Endothelial cell of umbilical vein (primary cell): ENCODE measurements at regions not wholly inside any gene's neighbourhood (a gene's known extent, or its start where the extent isn't known, plus 50 kb on each side); places are given as distances from the start of the nearest gene placed in this dataset.

Experiments used
- BruUV-seq: library from RNA; stranded (reverse); fragments of 400-500 nt; replicated peaks from 2 replicates; lab custom pipeline; 2021; lab: Mats Ljungman, UMichigan
- CTCF ChIA-PET: fragments of 300-600, 350-600 bp; sonication (Branson Sonifier 250); formaldehyde crosslinking; loops from one replicate; lab custom pipeline; 2021; ENCODE audit warnings: antibody characterized with exemption, inconsistent platforms; lab: Charles Lee
- POLR2A ChIA-PET: fragments of 300-600, 350-600 bp; sonication (Branson Sonifier 250); formaldehyde crosslinking; loops from one replicate; lab custom pipeline; 2021; ENCODE audit warnings: antibody characterized with exemption, inconsistent platforms; lab: Charles Lee
- DNase-seq: peaks from one replicate; pipeline ENCODE4 v3.0.0-alpha.2; 2011; ENCODE audit warnings: low read depth, low spot score
- FAIRE-seq: peaks from 2 replicates; lab custom pipeline; 2011; peaks lifted over from hg19 to GRCh38; lab: Jason Lieb, UNC
- H2AFZ ChIP-seq: 2 replicates; pipeline ENCODE4 v1.6.0; 2012; ENCODE audit warnings: low read depth, low read length, control low read depth, inconsistent platforms
- H3K27ac ChIP-seq: 2 replicates; pipeline ENCODE4 v1.5.1; 2011; ENCODE audit warnings: low read depth, mild to moderate bottlenecking, control low read depth, low read length, moderate library complexity; ENCODE audit not compliant: insufficient read depth
- H3K27me3 ChIP-seq, 2 experiments: 2 replicates each; pipeline versions ENCODE4 v1.6.0 to v1.6.1; 2011; ENCODE audit warnings: low read length in 2 of 2, mixed read lengths in 1 of 2; ENCODE audit not compliant: control insufficient read depth in 2 of 2, insufficient read depth in 2 of 2
- H3K36me3 ChIP-seq, 2 experiments: 2 replicates in 1 of 2; 3 replicates in 1 of 2; pipeline ENCODE4 v1.5.1; 2011; ENCODE audit warnings: low read length in 2 of 2, mild to moderate bottlenecking in 1 of 2, moderate library complexity in 1 of 2; ENCODE audit not compliant: control insufficient read depth in 2 of 2, insufficient read depth in 2 of 2; ENCODE audit errors: extremely low read depth in 1 of 2
- H3K4me1 ChIP-seq: 3 replicates; pipeline ENCODE4 v1.5.1; 2011; ENCODE audit warnings: mild to moderate bottlenecking, low read length; ENCODE audit not compliant: control insufficient read depth, insufficient read depth; ENCODE audit errors: extremely low read depth
- H3K4me2 ChIP-seq: 2 replicates; pipeline ENCODE4 v1.6.1; 2011; ENCODE audit warnings: low read length, control low read depth, mixed read lengths; ENCODE audit not compliant: insufficient read depth
- H3K4me3 ChIP-seq, 3 experiments: fragments of 200-600 bp in 1 of 3; sonication (generic), shearing (Covaris generic) in 1 of 3; replicated peaks in 1 of 3; 2 replicates each; pipeline ENCODE4 v1.5.1; 2011 to 2016; ENCODE audit warnings: control low read depth in 3 of 3, low read length in 3 of 3, mild to moderate bottlenecking in 2 of 3, inconsistent platforms in 1 of 3, low read depth in 1 of 3, moderate library complexity in 1 of 3; ENCODE audit not compliant: insufficient read depth in 1 of 3
- H3K79me2 ChIP-seq: 2 replicates; pipeline ENCODE4 v1.6.0; 2012; ENCODE audit warnings: low read length, inconsistent platforms; ENCODE audit not compliant: control insufficient read depth, insufficient read depth
- H3K9ac ChIP-seq: replicated peaks from 2 replicates; pipeline ENCODE3; 2011; ENCODE audit warnings: low read length, control low read depth; ENCODE audit not compliant: insufficient read depth; ENCODE audit errors: extremely low read depth
- H3K9me1 ChIP-seq: replicated peaks from 3 replicates; pipeline ENCODE4 v1.6.0; 2011; ENCODE audit warnings: mild to moderate bottlenecking, low read length; ENCODE audit not compliant: control insufficient read depth, insufficient read depth; ENCODE audit errors: extremely low read depth
- H3K9me3 ChIP-seq: replicated peaks from 2 replicates; pipeline ENCODE4 v1.5.1; 2012; ENCODE audit warnings: low read length, inconsistent platforms; ENCODE audit not compliant: control insufficient read depth, insufficient read depth
- H4K20me1 ChIP-seq: replicated peaks from 2 replicates; pipeline ENCODE3; 2011; ENCODE audit warnings: mild to moderate bottlenecking, low read length; ENCODE audit not compliant: control insufficient read depth, insufficient read depth; ENCODE audit errors: extremely low read depth
- CTCF ChIP-seq, 2 donors: IDR thresholded peaks; 1 replicate in 1 of 2; 2 replicates in 1 of 2; pipeline ENCODE4 v1.5.1; 2011; ENCODE audit warnings: low read length in 2 of 2, mild to moderate bottlenecking in 2 of 2, moderate library complexity in 2 of 2, control low read depth in 1 of 2, inconsistent platforms in 1 of 2, low read depth in 1 of 2; ENCODE audit not compliant: insufficient read depth in 1 of 2; ENCODE audit errors: extremely low read depth in 1 of 2
- EZH2 ChIP-seq: IDR thresholded peaks from 2 replicates; pipeline ENCODE4 v1.6.1; 2012; ENCODE audit warnings: borderline replicate concordance, low read depth, mild to moderate bottlenecking, moderate library complexity, low read length, inconsistent platforms; ENCODE audit not compliant: severe bottlenecking
- FOS ChIP-seq: IDR thresholded peaks from 2 replicates; pipeline ENCODE4 v1.6.1; 2011; ENCODE audit warnings: mild to moderate bottlenecking, low read length, moderate library complexity, borderline replicate concordance; ENCODE audit not compliant: insufficient read depth
- GATA2 ChIP-seq: IDR thresholded peaks from 2 replicates; pipeline ENCODE4 v1.7.0; 2011; ENCODE audit warnings: low read depth, mild to moderate bottlenecking, moderate library complexity, mixed read lengths, low read length; ENCODE audit not compliant: insufficient read length, insufficient read depth
- JUN ChIP-seq: IDR thresholded peaks from 2 replicates; pipeline ENCODE4 v1.6.1; 2011; ENCODE audit warnings: borderline replicate concordance, low read depth; ENCODE audit not compliant: insufficient read length, insufficient read depth
- MAX ChIP-seq: IDR thresholded peaks from 2 replicates; pipeline ENCODE4 v1.6.1; 2011; ENCODE audit not compliant: insufficient read depth, insufficient read length
- MYC ChIP-seq: IDR thresholded peaks from one replicate; pipeline ENCODE4 v1.6.1; 2011; ENCODE audit warnings: mild to moderate bottlenecking, low read depth, low read length
- POLR2A ChIP-seq: IDR thresholded peaks from 2 replicates; pipeline ENCODE4 v1.6.1; 2012; ENCODE audit warnings: low read depth, mild to moderate bottlenecking, control low read depth, low read length
- POLR2AphosphoS5 ChIP-seq: IDR thresholded peaks from 2 replicates; pipeline ENCODE4 v1.6.1; 2012; ENCODE audit warnings: low read depth, mild to moderate bottlenecking, control low read depth, low read length, moderate library complexity; ENCODE audit not compliant: insufficient read depth
- dilution Hi-C: fragments of 300-500 bp; cut with MboI; formaldehyde crosslinking; loops from one replicate; pipeline ENCODE4 v1.15.0; 2019; ENCODE audit warnings: low sequenced_read_pairs; ENCODE audit not compliant: extremely low pct_ligation_motif_present
- intact Hi-C: fragments of 100-400 bp; cut with micrococcal nuclease; formaldehyde crosslinking; loops from one replicate; pipeline ENCODE4 v1.10.0; 2022

- H3K27me3 ChIP-seq, result no peaks in the 10 kb centered on the region
- no peaks in the 10 kb centered on the region for H3K9me1 ChIP-seq
- POLR2A ChIA-PET, result no interaction called here
- H4K20me1 ChIP-seq, result no peaks in the 10 kb centered on the region
- H3K4me3 ChIP-seq, result no peak overlapping the region
- TF ChIP-seq MYC (no peak), POLR2A (no peak), CTCF (IDR thresholded peaks at IDR 0.05; ENCODE audit: extremely low read depth in 1 of 2, insufficient read depth in 1 of 2, low read depth in 1 of 2, low read length in 2 of 2) (no peak), FOS (no peak), EZH2 (no peak), POLR2AphosphoS5 (no peak), MAX (no peak), GATA2 (no peak), JUN (no peak)
- H3K36me3 ChIP-seq, result no peaks in the 10 kb centered on the region
- H3K27ac ChIP-seq, result no peak overlapping the region
- no peaks in the 10 kb centered on the region for H3K9me3 ChIP-seq
- intact Hi-C loops (no loop called here), dilution Hi-C loops (no loop called here)
- H3K9ac ChIP-seq, result no peak overlapping the region
- no peak for DNase-seq
- no peak overlapping the region for H2AFZ ChIP-seq
- H3K4me2 ChIP-seq, result no peak overlapping the region
- no peaks in the 10 kb centered on the region for H3K4me1 ChIP-seq
- H3K79me2 ChIP-seq, result no peaks in the 10 kb centered on the region
- CTCF ChIA-PET, result no interaction called here
- BruUV-seq, result no TSS peak
- no peak for FAIRE-seq
Observed at GRCh38 chrX:93468075-93468474, 205.3 kb downstream of the NAP1L3 start.
